ENCODE measurements at regions not wholly inside any gene's neighbourhood (a gene's known extent, or its start where the extent isn't known, plus 50 kb on each side); places are given as distances from the start of the nearest gene placed in this dataset.

GRCh38 chr1:38126970-38127369 is 80.4 kb upstream of the POU3F1 start:
- no peak for DNase-seq

- no peak for DNase-seq
Observed at GRCh38 chr1:38125837-38126520, 79.4 kb upstream of the POU3F1 start.

- DNase-seq: no peak
Observed at GRCh38 chr1:38125016-38125415, 78.4 kb upstream of the POU3F1 start.

- peak in 1 of 3 experiments; percentile 20 for DNase-seq
Observed at GRCh38 chr1:38123356-38124135, 77.0 kb upstream of the POU3F1 start.

GRCh38 chr1:38121231-38121680 is 74.7 kb upstream of the POU3F1 start:
- no peak for DNase-seq

- no peak for DNase-seq
Observed at GRCh38 chr1:38120552-38121230, 74.1 kb upstream of the POU3F1 start.

- no peak for DNase-seq
Observed at GRCh38 chr1:38118976-38119375, 72.4 kb upstream of the POU3F1 start.

- DNase-seq: no peak
Observed at GRCh38 chr1:38117444-38117887, 70.9 kb upstream of the POU3F1 start.

GRCh38 chr1:38115682-38116202 is 69.1 kb upstream of the POU3F1 start:
- DNase-seq: no peak

GRCh38 chr1:38115226-38115625 is 68.6 kb upstream of the POU3F1 start:
- no peak for DNase-seq

- no peak for DNase-seq
Observed at GRCh38 chr1:38114241-38115026, 67.8 kb upstream of the POU3F1 start.

GRCh38 chr1:38113159-38113666 is 66.6 kb upstream of the POU3F1 start:
- DNase-seq: no peak

GRCh38 chr1:38111589-38111988 is 65.0 kb upstream of the POU3F1 start:
- DNase-seq: no peak

- no peak for DNase-seq
Observed at GRCh38 chr1:38105267-38105666, 58.7 kb upstream of the POU3F1 start.

GRCh38 chr1:38102636-38103035 is 56.0 kb upstream of the POU3F1 start:
- peak in 1 of 3 experiments; percentile 17 for DNase-seq

GRCh38 chr1:38101037-38101785 is 54.6 kb upstream of the POU3F1 start:
- no peak for DNase-seq

- peak in 1 of 3 experiments; percentile 44 for DNase-seq
Observed at GRCh38 chr1:38098101-38098847, 51.7 kb upstream of the POU3F1 start.

- DNase-seq: peak; percentile 21 to 77 (median 65)
Observed at GRCh38 chr1:38097284-38097898, 50.8 kb upstream of the POU3F1 start.

Measured in NCI-H1417 (cell line).